GM18868 (cell line): ENCODE measurements at regions not wholly inside any gene's neighbourhood (a gene's known extent, or its start where the extent isn't known, plus 50 kb on each side); places are given as distances from the start of the nearest gene placed in this dataset.

Experiments used
- ATAC-seq: cut with Tn5 transposase; IDR thresholded peaks from one replicate; pipeline ENCODE4 v1.9.1; 2021; ENCODE audit warnings: mild to moderate bottlenecking, moderate library complexity; ENCODE audit not compliant: unreplicated experiment

DNA sequence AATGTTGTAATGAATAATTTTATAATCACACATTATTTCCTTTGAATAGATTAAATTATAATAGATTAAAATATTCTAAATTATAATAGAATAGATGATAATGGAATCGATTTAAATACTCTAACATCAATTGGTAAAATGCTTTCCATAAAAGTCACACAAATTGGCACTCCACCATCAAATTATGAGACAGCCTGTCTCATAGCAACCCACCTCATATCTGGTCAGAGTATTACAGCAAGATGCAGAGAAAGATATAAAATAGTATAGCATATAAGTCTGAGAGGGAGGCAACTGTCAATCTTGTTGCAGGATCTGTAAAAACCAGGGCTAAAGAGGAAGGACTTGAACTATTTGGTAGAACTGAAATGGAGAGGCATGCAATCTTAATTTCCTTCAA, 98.4 kb upstream of the NCKAP5 start:
- ATAC-seq, result no peak

DNA sequence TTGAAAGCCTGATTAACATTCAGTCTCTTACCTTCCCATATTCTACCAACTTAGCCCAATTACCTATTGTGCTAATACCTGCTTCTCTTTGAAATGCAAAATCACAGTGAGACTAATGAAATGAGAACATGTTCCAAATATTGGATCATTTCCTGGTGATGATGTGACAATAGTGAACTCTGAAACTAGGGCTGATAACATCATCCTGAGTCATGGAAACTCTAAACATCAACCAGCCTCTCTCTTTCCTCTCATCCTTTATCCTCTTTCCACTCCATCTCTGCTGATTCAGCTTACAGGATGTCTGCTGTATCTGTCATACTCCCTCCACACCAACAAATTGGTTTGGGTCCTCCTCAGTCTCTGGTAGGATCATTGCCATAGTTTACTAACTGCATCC, 98.8 kb upstream of the NCKAP5 start:
- ATAC-seq, result no peak

DNA sequence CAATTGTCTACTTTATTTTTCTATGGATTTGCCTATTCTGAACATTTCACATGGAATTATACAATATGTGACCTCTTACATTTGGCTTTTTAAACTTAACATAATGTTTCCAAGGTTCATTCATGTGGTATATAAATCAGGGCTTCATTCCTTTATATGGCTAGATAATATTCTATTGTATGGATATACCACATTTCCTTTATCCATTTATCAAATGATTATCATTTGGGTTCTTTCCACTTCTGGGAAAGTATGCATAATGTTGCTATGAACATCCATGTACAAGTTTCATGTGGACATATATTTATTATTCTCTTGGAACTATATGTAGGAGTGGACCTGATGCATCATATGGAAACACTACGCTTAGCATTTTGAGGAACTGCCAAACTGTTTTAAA, 99.7 kb upstream of the NCKAP5 start:
- ATAC-seq, result no peak

DNA sequence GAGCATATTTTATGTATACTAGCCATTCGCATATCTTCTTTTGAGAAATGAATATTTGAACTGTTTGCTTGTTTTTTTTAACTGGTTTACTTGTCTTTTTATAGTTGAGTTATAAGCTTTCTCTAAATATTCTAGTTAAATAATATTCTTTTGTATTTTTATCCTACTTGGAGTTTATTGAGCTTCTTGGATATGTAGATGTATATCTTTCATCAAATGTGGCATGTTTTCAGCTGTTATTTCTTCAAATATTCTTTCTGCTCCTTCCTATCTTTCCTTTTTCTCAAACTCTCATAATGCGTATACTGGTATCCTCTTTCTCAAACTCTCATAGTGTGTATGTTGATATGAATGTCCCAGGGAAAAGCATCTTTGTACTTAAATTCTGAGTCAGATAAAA, 100.3 kb upstream of the NCKAP5 start:
- no peak for ATAC-seq

DNA sequence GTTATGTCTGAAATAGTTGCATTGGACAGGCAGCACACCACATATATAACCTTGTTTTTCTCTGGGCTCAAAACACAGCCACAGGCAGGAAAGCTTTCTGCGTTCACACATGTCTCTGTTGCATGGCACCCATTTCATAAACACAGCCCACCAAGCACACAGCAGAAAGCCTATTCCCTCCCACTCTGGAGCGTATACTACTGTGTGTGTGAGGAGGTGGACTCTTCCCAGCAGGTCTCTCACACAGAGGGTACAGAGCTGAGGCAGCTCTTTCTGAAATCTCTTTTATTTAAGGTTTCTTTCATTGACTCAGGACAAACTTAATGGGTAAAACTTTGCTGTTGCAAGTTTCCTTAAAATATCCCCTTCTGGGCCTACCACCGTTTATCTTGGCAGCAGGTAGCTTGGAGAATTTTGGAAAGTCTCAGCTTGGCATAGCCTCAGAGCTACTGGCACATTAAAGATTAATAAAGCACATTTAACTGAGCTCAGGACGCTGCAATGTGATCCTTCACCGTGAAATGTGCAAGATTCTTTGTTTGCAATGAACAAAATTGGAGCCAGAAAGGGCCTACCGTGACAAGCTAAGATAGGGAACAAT, 105.1 kb upstream of the NCKAP5 start:
- no peak for ATAC-seq

DNA sequence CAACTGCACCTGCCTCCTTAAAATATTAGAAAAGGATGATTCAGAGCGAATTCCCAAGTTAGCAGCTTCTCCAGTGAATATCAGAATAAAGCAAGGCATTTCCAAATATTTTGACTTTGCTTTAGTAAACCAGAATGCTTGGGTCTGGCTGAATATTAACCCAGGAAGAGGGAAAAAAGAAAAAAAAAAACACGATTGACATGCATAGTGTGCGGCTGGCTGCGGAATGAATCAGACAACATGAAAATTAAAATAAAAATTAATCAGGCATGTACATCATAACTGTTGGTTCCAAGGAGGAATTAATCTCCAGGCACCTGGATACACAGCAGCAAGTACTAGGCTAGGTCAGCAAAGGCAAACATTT, 105.8 kb upstream of the NCKAP5 start:
- no peak for ATAC-seq

DNA sequence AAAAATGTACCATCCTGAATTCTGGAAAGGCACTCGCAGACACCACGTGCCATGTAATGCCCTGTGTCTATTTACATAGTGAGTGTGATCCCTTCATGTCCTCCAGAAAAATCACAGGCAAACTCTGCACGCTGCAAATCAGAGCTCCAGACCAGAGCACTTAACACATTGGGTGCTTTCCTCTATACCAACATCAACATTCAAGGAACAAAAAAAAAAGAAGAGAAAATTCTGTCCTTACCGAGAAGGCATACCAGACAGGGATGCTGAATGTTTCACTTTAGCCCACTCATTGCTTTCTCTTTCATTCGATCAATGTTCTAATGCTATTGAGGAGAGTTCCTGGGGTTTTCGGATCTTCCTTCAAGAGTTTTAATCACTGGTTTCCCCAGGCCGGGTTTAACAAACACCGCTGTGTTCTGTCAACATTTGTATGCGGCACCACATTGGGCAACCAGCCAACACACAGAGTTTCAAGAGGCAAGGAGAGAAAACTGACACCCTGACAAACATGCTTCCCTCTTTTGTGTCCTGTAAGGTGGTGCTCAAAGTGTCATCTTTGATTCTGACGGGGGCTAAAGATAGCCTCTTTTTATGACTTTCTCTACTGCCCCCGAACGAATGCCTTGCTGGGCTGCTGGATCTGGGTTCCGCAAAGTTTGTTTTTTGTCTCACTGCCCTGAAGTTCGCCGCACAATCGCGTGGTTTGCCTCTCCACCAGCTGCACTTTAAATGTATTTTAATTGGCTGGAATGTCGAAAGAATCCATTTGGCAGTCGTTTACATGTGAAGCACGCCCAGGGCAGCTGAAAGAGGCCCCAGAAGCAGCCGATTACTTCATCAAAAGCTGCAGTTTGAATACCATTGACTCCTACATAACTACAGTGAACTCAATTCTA, 106.4 kb upstream of the NCKAP5 start:
- ATAC-seq, result no peak

DNA sequence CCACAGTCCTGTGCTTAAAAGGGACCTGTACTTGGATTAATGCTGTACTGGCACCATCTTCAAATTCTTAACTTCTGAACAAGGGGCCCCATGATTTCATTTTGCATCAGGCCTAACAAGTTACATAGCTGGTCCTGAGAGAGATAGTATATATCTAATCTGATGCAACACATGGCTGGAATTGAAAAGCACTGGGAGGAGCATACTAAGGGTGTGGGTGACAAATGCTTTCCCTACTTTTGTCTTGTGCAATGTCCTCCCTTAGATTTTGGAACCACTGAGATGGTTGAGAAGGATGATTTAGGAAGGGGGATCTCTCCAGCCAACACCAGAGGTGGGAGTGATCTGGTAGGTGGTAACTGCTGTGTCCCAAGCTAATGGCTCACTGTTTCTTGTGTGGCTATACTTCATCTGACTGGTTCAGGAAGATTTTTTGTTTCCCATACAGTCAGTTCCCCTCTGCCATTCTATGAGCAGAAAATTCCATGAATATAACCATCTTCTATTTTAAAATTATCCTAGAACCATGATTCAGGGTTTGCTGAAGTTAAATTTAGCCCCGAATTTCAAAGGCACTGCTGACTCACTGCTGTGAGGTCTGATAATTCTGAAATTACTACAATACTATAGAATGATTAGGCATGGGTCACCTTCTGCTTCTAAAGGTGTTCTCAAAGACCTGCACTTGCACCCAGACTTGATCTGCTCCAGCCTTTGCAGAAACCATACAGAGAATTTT, 108.3 kb upstream of the NCKAP5 start:
- ATAC-seq, result no peak

DNA sequence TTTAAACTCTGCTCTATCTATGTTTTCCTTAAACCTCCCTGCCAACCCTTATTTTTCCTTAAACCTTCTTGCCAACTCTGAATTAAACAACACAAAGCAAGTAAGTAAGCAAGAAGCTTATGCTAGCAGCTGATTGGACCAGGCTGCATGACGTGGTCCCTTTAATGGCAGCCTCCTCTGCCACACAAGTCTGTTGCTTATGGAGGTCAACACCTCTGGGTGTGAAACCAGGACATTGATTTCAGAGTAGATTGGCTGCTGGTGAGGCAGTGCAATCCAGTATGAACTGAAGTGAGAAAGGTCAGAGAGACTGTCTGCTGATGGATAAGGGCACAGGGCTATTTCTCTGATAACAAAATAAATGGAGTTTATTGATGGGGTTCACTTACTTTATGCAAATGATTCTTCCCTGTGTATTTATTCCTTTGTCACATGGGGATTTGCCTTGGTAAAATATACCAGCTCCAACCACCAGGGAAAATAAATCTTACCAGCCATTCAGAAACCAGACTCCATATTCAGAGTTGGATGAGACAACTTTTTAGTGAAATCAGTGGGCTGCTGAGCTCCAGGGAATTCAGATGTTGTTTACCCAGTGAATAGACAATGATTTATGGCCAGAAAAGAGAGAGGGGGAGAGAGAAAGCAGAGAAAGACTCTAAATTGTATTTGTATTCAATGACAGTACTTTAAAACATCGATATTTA, 112.2 kb upstream of the NCKAP5 start:
- no peak for ATAC-seq

DNA sequence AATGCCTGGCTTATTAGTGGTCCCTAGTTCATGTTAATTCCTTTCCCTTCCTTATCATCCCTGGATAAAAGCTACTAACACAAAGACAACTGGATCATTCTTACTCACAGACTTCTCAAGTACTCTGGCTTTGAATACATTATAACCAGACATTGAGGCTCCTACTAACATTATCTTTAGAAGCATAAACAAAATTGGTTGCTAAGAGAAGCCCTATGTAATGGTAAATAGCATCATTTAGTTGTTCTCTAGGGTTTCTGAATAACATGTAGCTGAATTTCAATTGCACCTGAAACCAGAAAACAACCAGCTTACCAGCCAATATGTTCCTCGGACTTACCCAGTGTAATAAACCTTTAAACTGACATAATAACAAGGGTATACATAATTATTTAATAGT, 114.1 kb upstream of the NCKAP5 start:
- no peak for ATAC-seq

DNA sequence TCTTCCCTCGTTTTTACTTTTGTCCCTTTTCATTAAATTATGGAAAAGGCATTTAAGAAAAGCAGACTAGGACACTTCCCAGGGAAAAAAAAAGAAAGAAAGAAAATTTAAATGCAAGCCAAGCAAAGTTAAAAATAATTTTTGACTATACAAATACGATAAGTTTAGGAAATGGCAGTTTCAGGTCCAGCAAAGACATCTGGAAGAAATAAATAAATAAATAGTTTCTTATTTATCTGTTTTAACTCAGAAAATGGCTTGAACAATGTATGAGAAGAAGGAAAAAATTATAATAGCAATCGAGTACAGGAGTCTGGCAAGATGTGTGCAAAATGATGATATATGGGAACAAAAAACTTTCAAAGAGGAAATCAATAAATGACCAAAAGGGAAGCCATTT, 114.6 kb upstream of the NCKAP5 start:
- ATAC-seq, result no peak

DNA sequence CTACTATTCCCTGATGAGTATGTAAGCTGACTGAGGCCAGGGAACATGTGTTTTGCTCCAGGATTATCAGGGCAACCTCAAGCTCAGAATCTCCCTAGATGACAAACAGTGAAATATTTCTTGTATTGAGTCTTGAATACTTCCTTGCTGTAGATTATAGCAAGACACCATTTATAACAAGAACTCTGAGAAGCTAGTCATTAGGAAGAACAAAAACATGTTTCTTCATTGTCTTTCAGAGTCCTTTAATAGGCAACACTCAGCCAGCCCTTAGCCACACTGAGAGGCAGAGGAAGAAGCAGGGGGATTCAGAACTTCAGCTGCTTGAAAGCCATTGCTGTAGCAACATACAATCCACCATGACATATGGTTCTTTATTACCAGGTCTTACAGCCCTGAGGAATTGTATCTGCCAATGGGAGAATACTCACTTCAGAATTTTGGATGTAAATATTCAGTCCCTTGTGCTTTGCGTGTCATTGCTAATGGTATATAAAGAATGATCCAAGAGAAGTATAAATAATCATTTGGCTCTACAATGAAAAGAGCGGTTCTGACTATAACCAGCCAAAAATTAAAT, 117.5 kb upstream of the NCKAP5 start:
- ATAC-seq, result no peak

DNA sequence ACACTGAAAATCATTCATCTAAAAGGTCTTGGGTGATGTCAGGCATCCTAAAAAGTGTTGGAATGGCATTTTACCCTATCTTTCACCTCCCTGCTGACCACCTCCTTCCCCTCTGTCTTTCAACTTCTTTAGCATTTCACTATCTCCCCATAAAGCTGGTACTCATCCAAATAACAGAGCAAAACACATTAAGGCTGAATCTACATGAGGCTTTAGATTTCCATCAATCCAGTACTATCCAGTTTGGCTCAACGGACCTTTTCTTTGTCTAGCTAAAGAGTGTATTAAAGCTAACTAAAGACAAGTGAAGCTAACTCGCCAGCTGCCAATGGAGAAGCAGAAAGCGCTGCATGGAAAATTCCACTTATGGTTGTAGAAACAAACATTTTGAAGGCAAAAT, 122.5 kb upstream of the NCKAP5 start:
- ATAC-seq, result no peak

DNA sequence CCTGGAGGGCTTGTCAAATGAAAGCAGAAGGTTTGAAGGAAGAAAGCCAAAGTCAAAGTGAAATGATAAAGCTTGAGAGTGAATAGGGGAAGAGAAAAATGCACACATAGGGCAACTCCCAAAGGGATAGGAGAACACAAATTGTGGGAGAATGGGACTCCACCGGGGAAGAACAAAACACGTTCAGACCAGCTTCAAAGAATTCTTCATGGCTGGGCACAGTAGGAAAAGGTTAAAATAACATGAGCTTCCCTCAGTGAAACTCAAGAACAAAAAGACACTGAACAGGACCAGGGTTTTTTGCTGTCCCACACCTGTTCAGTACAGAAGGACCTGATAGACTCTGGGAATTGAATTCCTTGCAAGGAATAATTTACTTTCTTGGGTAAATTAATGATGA, 123.1 kb upstream of the NCKAP5 start:
- ATAC-seq, result no peak

DNA sequence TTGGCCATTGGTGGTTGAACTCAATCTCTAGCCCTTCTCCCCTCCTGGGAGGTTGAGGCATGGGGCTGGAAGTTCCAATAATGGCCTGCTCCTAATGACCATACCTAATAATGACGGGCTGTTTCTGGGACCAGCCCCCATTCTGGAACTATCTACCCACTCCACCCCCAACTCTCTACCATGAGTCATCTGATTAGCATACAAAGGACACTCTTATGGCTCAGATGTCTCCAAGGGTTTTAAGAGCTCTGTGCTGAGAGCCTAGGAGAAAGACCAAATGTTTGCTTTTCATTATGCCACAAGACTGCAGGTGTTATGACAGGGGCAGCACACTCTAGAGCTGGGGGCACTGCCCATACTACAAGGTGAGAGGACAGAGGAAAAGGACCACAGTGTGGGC, 137.0 kb upstream of the NCKAP5 start:
- ATAC-seq, result no peak

DNA sequence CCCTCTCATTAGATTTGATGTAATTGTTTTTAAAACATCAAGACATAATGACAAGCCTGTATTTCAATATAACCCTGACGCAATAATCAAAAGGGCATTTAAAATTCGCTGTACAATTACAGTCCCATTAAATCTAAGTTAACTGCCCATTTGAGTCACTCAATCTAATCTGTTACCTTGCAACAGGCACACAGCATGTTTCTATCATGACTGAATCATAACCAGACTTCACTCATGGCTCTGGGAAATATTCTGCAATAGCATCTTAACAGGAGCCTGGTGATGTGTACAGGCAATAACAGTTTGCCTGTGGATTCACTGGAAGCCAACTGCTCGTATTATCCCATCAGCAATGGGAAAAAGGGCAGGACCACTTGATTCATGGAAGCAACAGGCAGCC, 142.3 kb upstream of the NCKAP5 start:
- ATAC-seq, result no peak

DNA sequence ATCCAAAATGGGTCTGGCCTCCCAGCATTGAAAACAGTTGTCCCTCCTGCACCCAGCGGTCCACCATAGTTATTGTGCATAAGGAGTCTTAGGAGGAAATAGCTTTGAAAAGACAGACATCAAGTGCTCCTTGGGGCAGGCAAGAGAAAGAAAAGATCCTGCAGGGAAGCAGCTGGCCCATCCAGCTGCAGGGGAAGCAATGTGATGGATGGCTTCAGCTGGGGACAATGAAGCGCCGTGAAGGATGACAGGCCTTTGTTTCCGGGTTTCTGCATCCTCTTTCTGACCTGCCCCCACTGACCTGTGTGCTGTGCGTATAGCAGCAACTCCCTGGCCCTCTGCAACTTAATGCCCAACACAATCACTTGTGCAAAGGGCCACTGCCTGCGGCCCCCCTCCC, 142.9 kb upstream of the NCKAP5 start:
- ATAC-seq, result no peak

DNA sequence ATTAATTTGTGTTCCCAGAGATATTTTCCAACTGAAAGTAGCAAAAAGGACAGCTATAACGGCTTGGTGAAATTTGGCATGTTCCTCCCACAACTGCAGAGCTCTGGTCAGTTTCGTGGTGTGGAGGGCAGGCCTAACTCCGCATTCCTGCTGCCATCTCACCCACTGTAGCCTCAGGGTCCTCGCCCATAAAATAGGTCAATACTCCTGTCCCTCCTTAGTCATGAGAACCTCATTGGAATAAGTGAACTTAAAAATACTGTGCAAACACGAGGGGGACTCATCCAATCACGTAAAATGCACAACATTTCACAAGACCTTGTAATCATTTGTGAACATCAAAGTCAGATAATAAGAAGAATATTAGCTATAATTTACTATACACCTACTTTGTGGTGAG, 143.5 kb upstream of the NCKAP5 start:
- ATAC-seq, result no peak

DNA sequence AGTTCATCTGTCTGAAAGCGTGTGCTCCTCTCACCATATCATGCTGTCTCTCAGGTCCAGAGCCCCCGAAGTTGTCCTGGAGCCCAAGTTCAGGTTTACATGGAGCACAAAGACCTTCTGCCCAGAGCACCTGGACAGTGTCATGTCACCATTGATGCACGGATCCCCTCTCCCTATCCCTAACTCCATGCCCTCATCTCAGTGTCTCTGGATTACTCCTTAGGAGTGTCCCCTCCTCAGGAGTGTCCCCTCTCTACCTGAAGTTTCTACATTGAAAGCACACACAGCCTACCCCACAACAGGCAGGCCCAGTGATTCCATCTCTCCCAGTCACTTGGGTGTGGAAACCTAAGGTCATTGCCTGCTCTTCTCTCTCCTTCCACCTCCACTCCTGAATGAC, 144.1 kb upstream of the NCKAP5 start:
- ATAC-seq, result no peak

DNA sequence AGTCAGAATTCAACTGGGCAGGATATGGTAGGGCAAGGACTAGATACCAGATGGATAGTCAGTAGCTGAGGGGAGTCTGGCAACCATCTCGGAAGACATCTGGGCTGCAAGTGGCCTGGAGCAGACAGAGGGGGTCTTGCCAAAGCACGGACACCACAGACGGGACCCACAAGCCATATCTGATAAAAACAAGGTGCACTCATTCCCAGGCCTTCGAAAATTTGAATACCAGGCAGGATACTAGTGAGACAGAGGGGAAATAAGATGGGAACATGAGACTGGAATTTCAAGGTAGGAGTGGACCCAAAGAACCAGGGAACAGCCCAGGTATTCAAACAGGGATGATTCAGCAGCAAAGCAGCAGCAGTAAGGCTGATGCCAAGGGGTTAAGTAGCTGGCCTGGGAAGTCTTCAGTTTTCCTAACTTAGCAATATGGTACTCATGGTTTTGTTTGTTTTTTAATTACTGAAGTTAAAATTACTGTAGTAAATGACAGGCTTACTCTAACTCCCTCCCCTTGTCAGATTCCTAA, 144.9 kb upstream of the NCKAP5 start:
- no peak for ATAC-seq

DNA sequence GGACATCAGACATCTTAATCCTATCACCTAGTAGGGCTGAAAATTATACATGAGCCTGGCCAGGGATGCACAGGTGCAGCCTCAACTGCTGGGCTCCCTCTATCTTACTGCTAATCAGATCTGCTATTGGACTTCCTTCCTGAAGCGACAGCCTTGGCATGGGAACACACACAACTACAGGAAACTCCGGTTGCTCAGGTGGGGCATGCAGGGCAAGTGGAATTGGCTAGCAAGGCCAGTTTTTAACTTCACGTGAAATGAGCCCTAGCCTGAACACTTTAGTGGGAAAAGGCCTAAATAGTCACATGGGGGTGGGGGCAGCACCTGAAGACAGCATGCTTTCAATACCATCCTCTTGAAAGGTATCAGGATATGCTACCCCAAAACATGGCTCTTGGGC, 147.9 kb upstream of the NCKAP5 start:
- no peak for ATAC-seq
